PC-3 (cell line): ENCODE measurements at regions not wholly inside any gene's neighbourhood (a gene's known extent, or its start where the extent isn't known, plus 50 kb on each side); places are given as distances from the start of the nearest gene placed in this dataset.
A peak's percentile ranks its signal among the peaks of the same experiment; 100 is the strongest.

Experiments
- ATAC-seq: fragments of 200-7000 bp; cut with Tn5 transposase; 2 replicates; pipeline ENCODE4 v1.9.1; 2020; ENCODE audit warnings: mild to moderate bottlenecking, moderate library complexity
- BruUV-seq: library from RNA; stranded (reverse); fragments of 400-500 nt; replicated peaks from 2 replicates; lab custom pipeline; 2021; lab: Mats Ljungman, UMichigan
- CTCF ChIA-PET: fragments of 300-600 bp; sonication (Branson Sonifier 250); formaldehyde crosslinking; loops from one replicate; lab custom pipeline; 2022; ENCODE audit warnings: antibody characterized with exemption; lab: Charles Lee
- POLR2A ChIA-PET: fragments of 300-600 bp; sonication (Branson Sonifier 250); formaldehyde crosslinking; loops from one replicate; lab custom pipeline; 2022; ENCODE audit warnings: antibody characterized with exemption; ENCODE audit not compliant: unreplicated experiment; lab: Charles Lee
- DNase-seq: peaks from one replicate; pipeline ENCODE4 v3.0.0-alpha.2; 2015
- H2AFZ ChIP-seq: fragments of 300-600 bp; sonication (generic); 2 replicates; pipeline ENCODE4 v1.6.0; 2016; ENCODE audit warnings: antibody characterized with exemption, low read length
- H3F3A ChIP-seq: fragments of 300-600 bp; sonication (generic); one replicate; pipeline ENCODE4 v1.6.0; 2017; ENCODE audit warnings: antibody characterized with exemption, low read length, control low read depth, mild to moderate bottlenecking; ENCODE audit not compliant: unreplicated experiment
- H3K27ac ChIP-seq: fragments of 300-600 bp; sonication (generic); 2 replicates; pipeline ENCODE4 v1.5.1; 2016; ENCODE audit warnings: mild to moderate bottlenecking, low read length
- H3K27me3 ChIP-seq: fragments of 300-600 bp; sonication (generic); 2 replicates; pipeline ENCODE4 v1.6.1; 2016; ENCODE audit warnings: low read length, mixed read lengths
- H3K36me3 ChIP-seq: fragments of 300-600 bp; sonication (generic); 2 replicates; pipeline ENCODE4 v1.6.1; 2016; ENCODE audit warnings: low read depth, mixed run types, low read length, mixed read lengths
- H3K4me1 ChIP-seq: fragments of 300-600 bp; sonication (generic); 2 replicates; pipeline ENCODE4 v1.5.1; 2016; ENCODE audit warnings: low read length; ENCODE audit not compliant: insufficient read depth
- H3K4me2 ChIP-seq: fragments of 300-600 bp; sonication (generic); 2 replicates; pipeline ENCODE4 v1.6.0; 2016; ENCODE audit warnings: low read length
- H3K4me3 ChIP-seq: fragments of 300-600 bp; sonication (generic); 2 replicates; pipeline ENCODE4 v1.5.1; 2016; ENCODE audit warnings: mild to moderate bottlenecking, low read length, mixed read lengths
- H3K79me2 ChIP-seq: fragments of 300-600 bp; sonication (generic); 2 replicates; pipeline ENCODE4 v1.6.1; 2017; ENCODE audit warnings: low read length, mixed read lengths
- H3K9ac ChIP-seq: fragments of 300-600 bp; sonication (generic); 2 replicates; pipeline ENCODE4 v1.6.0; 2016; ENCODE audit warnings: mild to moderate bottlenecking, low read length
- H3K9me2 ChIP-seq: fragments of 300-600 bp; sonication (generic); replicated peaks from 2 replicates; pipeline ENCODE4 v1.6.1; 2016; ENCODE audit warnings: mixed run types, low read length, mixed read lengths
- H3K9me3 ChIP-seq: fragments of 300-600 bp; sonication (generic); 2 replicates; pipeline ENCODE4 v1.6.1; 2016; ENCODE audit warnings: low read length, mixed read lengths
- H4K20me1 ChIP-seq: fragments of 300-600 bp; sonication (generic); 2 replicates; pipeline ENCODE4 v1.6.1; 2016; ENCODE audit warnings: low read length, mixed read lengths
- CTCF ChIP-seq: fragments of 300-600 bp; sonication (generic); conservative IDR thresholded peaks from 2 replicates; pipeline ENCODE4 v1.5.1; 2017; ENCODE audit warnings: antibody characterized with exemption, low read depth, mild to moderate bottlenecking, low read length
- EZH2 ChIP-seq: fragments of 300-600 bp; sonication (generic); IDR thresholded peaks from one replicate; pipeline ENCODE4 v1.6.1; 2017; ENCODE audit warnings: antibody characterized with exemption, mild to moderate bottlenecking, low read length; ENCODE audit not compliant: unreplicated experiment
- EZH2phosphoT487 ChIP-seq: fragments of 300-600 bp; sonication (generic); IDR thresholded peaks from 2 replicates; pipeline ENCODE4 v1.6.1; 2018; ENCODE audit warnings: mild to moderate bottlenecking, antibody characterized with exemption, low read length, borderline replicate concordance
- intact Hi-C: fragments of 100-400 bp; cut with micrococcal nuclease; formaldehyde crosslinking; loops from 2 replicates; pipeline ENCODE4 v1.9.0; 2023

DNA sequence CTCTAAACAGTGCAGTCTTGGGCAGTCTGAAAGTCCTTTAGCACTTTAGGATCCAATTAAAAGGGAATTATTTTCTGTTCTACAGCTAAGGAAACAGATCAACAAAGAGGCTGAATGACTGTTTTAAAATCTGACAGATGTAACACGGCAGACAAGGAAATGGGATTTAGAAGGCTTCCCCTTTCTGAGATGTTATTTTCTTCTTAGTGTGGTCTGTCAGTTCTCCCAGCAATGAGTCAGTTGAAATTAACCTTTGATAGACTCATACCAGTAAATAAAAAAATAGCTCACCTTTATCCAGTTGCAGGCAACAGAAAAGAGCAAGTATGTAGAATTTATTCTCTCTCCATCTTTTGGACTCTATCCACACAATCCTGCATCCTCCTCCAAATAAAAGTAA lies 98.1 kb downstream of the NEDD1 start:
- CTCF ChIA-PET, result no interaction called here

GRCh38 chr12:97005646-97006045 lies 98.6 kb downstream of the NEDD1 start:
- no peak overlapping the region for H3K4me2 ChIP-seq
- H3K79me2 ChIP-seq, result no peaks in the 10 kb centered on the region
- intact Hi-C loops, result no loop called here
- H4K20me1 ChIP-seq, result no peaks in the 10 kb centered on the region
- ChIA-PET CTCF (no interaction called here), POLR2A (no interaction called here)
- no peaks in the 10 kb centered on the region for H3K9me2 ChIP-seq
- no TSS peak for BruUV-seq
- TF ChIP-seq EZH2phosphoT487 (no peak), CTCF (no peak), EZH2 (no peak)
- no peaks in the 10 kb centered on the region for H3K36me3 ChIP-seq
- no peak overlapping the region for H3K4me3 ChIP-seq
- peaks cover 64% of the 10 kb centered on the region for H3K27me3 ChIP-seq
- H3K4me1 ChIP-seq, result no peaks in the 10 kb centered on the region
- DNase-seq (no peak), ATAC-seq (no peak)
- H3F3A ChIP-seq, result no peaks in the 10 kb centered on the region
- H2AFZ ChIP-seq, result no peak overlapping the region
- no peaks in the 10 kb centered on the region for H3K9me3 ChIP-seq
- no peak overlapping the region for H3K9ac ChIP-seq
- H3K27ac ChIP-seq, result no peak overlapping the region

More for the DNA sequence above, 98.1 kb downstream of the NEDD1 start:
- Histone ChIP-seq H4K20me1 (no peaks in the 10 kb centered on the region), H3K9me3 (no peaks in the 10 kb centered on the region), H3F3A (no peaks in the 10 kb centered on the region), H2AFZ (no peak overlapping the region), H3K27me3 (peaks cover 68% of the 10 kb centered on the region), H3K27ac (no peak overlapping the region), H3K9ac (no peak overlapping the region), H3K36me3 (no peaks in the 10 kb centered on the region), H3K9me2 (no peaks in the 10 kb centered on the region), H3K4me3 (no peak overlapping the region), H3K79me2 (no peaks in the 10 kb centered on the region), H3K4me2 (no peak overlapping the region), H3K4me1 (no peaks in the 10 kb centered on the region)
- POLR2A ChIA-PET, result no interaction called here
- no peak for ATAC-seq
- DNase-seq, result no peak
- BruUV-seq, result no TSS peak
- no peak for TF ChIP-seq EZH2phosphoT487
- no peak for TF ChIP-seq CTCF
- intact Hi-C loops, result no loop called here

- Histone ChIP-seq H3F3A (no peaks in the 10 kb centered on the region), H3K4me2 (no peak overlapping the region), H3K27me3 (peaks cover 57% of the 10 kb centered on the region), H3K36me3 (no peaks in the 10 kb centered on the region), H3K9ac (no peak overlapping the region), H3K27ac (no peak overlapping the region), H2AFZ (no peak overlapping the region), H3K4me1 (no peaks in the 10 kb centered on the region), H3K79me2 (no peaks in the 10 kb centered on the region), H3K4me3 (no peak overlapping the region), H4K20me1 (no peaks in the 10 kb centered on the region), H3K9me3 (no peaks in the 10 kb centered on the region), H3K9me2 (no peaks in the 10 kb centered on the region)
- TF ChIP-seq EZH2 (no peak), EZH2phosphoT487 (no peak), CTCF (no peak)
- DNase-seq, result peak; percentile 29
- ChIA-PET CTCF (no interaction called here), POLR2A (no interaction called here)
- intact Hi-C loops, result no loop called here
- ATAC-seq, result no peak
- no TSS peak for BruUV-seq
These were observed 99.5 kb downstream of the NEDD1 start for GRCh38 chr12:97006585-97006984.
